ENCODE measurements at regions not wholly inside any gene's neighbourhood (a gene's known extent, or its start where the extent isn't known, plus 50 kb on each side); places are given as distances from the start of the nearest gene placed in this dataset.

DNA sequence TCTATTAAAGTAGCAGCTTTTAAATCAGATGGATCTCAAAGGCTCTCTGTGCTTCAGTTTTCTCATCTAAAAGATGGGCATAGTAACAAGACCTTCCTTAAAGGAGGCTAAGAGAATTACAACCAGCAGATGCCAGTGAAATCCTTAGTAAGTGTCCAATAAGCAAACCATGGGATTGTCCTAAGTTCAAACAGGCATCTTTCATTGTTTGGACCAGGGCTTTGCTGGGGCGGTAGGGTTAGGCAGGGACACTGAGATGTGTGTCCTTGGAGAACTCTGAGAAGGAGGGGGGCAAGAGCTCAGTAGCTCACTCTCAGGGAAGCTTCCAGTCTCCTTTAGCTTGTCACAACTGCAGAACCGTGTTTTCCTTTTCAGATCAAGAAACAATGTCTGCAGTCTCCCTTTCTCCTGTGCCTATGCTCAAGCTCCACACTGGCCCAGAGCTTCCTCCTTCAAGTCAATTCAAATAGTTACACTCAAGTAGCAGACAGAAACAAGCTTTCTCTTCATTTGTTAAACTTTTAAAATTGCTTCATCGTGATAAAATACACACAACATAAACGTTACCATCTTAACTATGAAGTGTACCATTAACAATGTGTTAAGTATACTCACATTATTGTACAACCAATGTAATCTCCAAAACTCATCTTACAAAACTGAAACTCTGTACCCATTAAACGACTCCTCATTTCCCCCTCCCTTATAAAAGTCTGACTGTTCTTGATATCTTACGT, 216.2 kb downstream of the PIK3R1 start:
- H2BK5ac ChIP-seq (ENCODE audit: low read length), result no peak overlapping the region
- H3K18ac ChIP-seq (ENCODE audit: low read length), result no peak overlapping the region
- H3K9ac ChIP-seq (ENCODE audit: low read length), result no peak overlapping the region
- no peaks in the 10 kb centered on the region for H3K79me1 ChIP-seq (ENCODE audit: low read length)
- H2AK5ac ChIP-seq (ENCODE audit: low read length), result no peak overlapping the region
- no peak overlapping the region for H4K8ac ChIP-seq (ENCODE audit: low read depth, low read length)
- no peak overlapping the region for H4K5ac ChIP-seq (ENCODE audit: low read length)
- no peaks in the 10 kb centered on the region for H3K36me3 ChIP-seq (ENCODE audit: control insufficient read depth, insufficient read depth, low read length)
- 100% methylated on average over 3 of the region's 6 CpGs for WGBS (ENCODE audit: extremely low coverage, insufficient coverage, low lambda C conversion rate)
- no peak overlapping the region for H2BK15ac ChIP-seq (replicated peaks; ENCODE audit: low read depth)
- no peak overlapping the region for H3K4me3 ChIP-seq (ENCODE audit: low read length)
- H3K4me2 ChIP-seq (ENCODE audit: low read length), result no peak overlapping the region
- H2BK120ac ChIP-seq (ENCODE audit: low read depth, low read length), result no peak overlapping the region
- H3K4me1 ChIP-seq (ENCODE audit: control insufficient read depth, low read depth, low read length), result no peaks in the 10 kb centered on the region
- no peak overlapping the region for H3K23ac ChIP-seq (ENCODE audit: low read length)
- no peak for DNase-seq
- no peak overlapping the region for H3K56ac ChIP-seq (ENCODE audit: low read length)
- no peaks in the 10 kb centered on the region for H3K79me2 ChIP-seq (ENCODE audit: control insufficient read depth, insufficient read depth, low read length)
- H3K27ac ChIP-seq (ENCODE audit: low read depth, low read length), result no peak overlapping the region
- H3K27me3 ChIP-seq (ENCODE audit: insufficient read depth, low read length, poor library complexity), result no peaks in the 10 kb centered on the region
- no peak overlapping the region for H3K4ac ChIP-seq (ENCODE audit: low read depth, low read length)

- Histone ChIP-seq H3K56ac (ENCODE audit: low read length) (no peak overlapping the region), H2BK5ac (ENCODE audit: low read length) (no peak overlapping the region), H3K4me1 (ENCODE audit: control insufficient read depth, low read depth, low read length) (no peaks in the 10 kb centered on the region), H3K4me3 (ENCODE audit: low read length) (no peak overlapping the region), H4K8ac (ENCODE audit: low read depth, low read length) (no peak overlapping the region), H2BK120ac (ENCODE audit: low read depth, low read length) (no peak overlapping the region), H3K23ac (ENCODE audit: low read length) (no peak overlapping the region), H3K27ac (ENCODE audit: low read depth, low read length) (no peak overlapping the region), H3K9ac (ENCODE audit: low read length) (no peak overlapping the region), H3K4me2 (ENCODE audit: low read length) (no peak overlapping the region), H2BK15ac (replicated peaks; ENCODE audit: low read depth) (no peak overlapping the region), H4K5ac (ENCODE audit: low read length) (no peak overlapping the region), H3K27me3 (ENCODE audit: insufficient read depth, low read length, poor library complexity) (no peaks in the 10 kb centered on the region), H3K36me3 (ENCODE audit: control insufficient read depth, insufficient read depth, low read length) (no peaks in the 10 kb centered on the region), H3K79me1 (ENCODE audit: low read length) (no peaks in the 10 kb centered on the region), H3K4ac (ENCODE audit: low read depth, low read length) (no peak overlapping the region), H3K79me2 (ENCODE audit: control insufficient read depth, insufficient read depth, low read length) (no peaks in the 10 kb centered on the region), H2AK5ac (ENCODE audit: low read length) (no peak overlapping the region), H3K18ac (ENCODE audit: low read length) (no peak overlapping the region)
- DNase-seq, result no peak
- WGBS (ENCODE audit: extremely low coverage, insufficient coverage, low lambda C conversion rate), result no CpG with 5 or more reads among the region's 7 CpGs
Measured at GRCh38 chr5:68432682-68433081, 217.1 kb downstream of the PIK3R1 start.

DNA sequence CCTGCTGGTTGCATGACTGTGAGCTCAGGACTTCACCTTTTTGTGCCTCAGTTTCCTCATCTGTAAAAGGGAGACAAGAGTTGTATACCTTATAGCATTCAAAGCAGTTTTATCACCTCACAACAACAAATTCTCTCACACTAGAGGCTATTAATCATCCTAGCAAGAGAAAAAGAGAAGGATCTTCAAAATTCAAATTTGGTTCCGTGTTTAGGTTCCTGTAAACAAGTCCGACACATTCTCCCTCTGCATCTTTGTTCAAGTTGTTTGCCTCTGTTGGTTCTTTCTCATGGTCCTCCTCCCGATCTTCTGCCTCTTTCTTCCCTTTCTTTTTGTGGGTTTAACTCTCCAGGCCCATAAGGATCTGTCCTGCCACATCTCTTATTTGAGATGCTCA, 218.0 kb downstream of the PIK3R1 start:
- DNase-seq, result no peak
- no peak overlapping the region for H3K4me3 ChIP-seq (ENCODE audit: low read length)
- H3K18ac ChIP-seq (ENCODE audit: low read length), result no peak overlapping the region
- no peak overlapping the region for H3K4me2 ChIP-seq (ENCODE audit: low read length)
- H2BK5ac ChIP-seq (ENCODE audit: low read length), result no peak overlapping the region
- H3K79me2 ChIP-seq (ENCODE audit: control insufficient read depth, insufficient read depth, low read length), result no peaks in the 10 kb centered on the region
- H3K79me1 ChIP-seq (ENCODE audit: low read length), result no peaks in the 10 kb centered on the region
- no peaks in the 10 kb centered on the region for H3K4me1 ChIP-seq (ENCODE audit: control insufficient read depth, low read depth, low read length)
- no peak overlapping the region for H2BK120ac ChIP-seq (ENCODE audit: low read depth, low read length)
- H3K27ac ChIP-seq (ENCODE audit: low read depth, low read length), result no peak overlapping the region
- no peak overlapping the region for H4K8ac ChIP-seq (ENCODE audit: low read depth, low read length)
- no peaks in the 10 kb centered on the region for H3K27me3 ChIP-seq (ENCODE audit: insufficient read depth, low read length, poor library complexity)
- no peak overlapping the region for H3K9ac ChIP-seq (ENCODE audit: low read length)
- H4K5ac ChIP-seq (ENCODE audit: low read length), result no peak overlapping the region
- H2BK15ac ChIP-seq (replicated peaks; ENCODE audit: low read depth), result no peak overlapping the region
- no peak overlapping the region for H3K23ac ChIP-seq (ENCODE audit: low read length)
- no peak overlapping the region for H3K56ac ChIP-seq (ENCODE audit: low read length)
- H3K36me3 ChIP-seq (ENCODE audit: control insufficient read depth, insufficient read depth, low read length), result no peaks in the 10 kb centered on the region
- no CpG with 5 or more reads among the region's 3 CpGs for WGBS (ENCODE audit: extremely low coverage, insufficient coverage, low lambda C conversion rate)
- H2AK5ac ChIP-seq (ENCODE audit: low read length), result no peak overlapping the region
- no peak overlapping the region for H3K4ac ChIP-seq (ENCODE audit: low read depth, low read length)

- Histone ChIP-seq H3K79me1 (ENCODE audit: low read length) (no peaks in the 10 kb centered on the region), H3K56ac (ENCODE audit: low read length) (no peak overlapping the region), H3K79me2 (ENCODE audit: control insufficient read depth, insufficient read depth, low read length) (no peaks in the 10 kb centered on the region), H3K4me1 (ENCODE audit: control insufficient read depth, low read depth, low read length) (no peaks in the 10 kb centered on the region), H2AK5ac (ENCODE audit: low read length) (no peak overlapping the region), H3K4me2 (ENCODE audit: low read length) (no peak overlapping the region), H3K4ac (ENCODE audit: low read depth, low read length) (peak overlapping the region; percentile 17), H3K27me3 (ENCODE audit: insufficient read depth, low read length, poor library complexity) (no peaks in the 10 kb centered on the region), H2BK15ac (replicated peaks; ENCODE audit: low read depth) (no peak overlapping the region), H3K18ac (ENCODE audit: low read length) (no peak overlapping the region), H3K27ac (ENCODE audit: low read depth, low read length) (no peak overlapping the region), H3K36me3 (ENCODE audit: control insufficient read depth, insufficient read depth, low read length) (no peaks in the 10 kb centered on the region), H3K4me3 (ENCODE audit: low read length) (no peak overlapping the region), H2BK120ac (ENCODE audit: low read depth, low read length) (no peak overlapping the region), H4K8ac (ENCODE audit: low read depth, low read length) (no peak overlapping the region), H3K9ac (ENCODE audit: low read length) (no peak overlapping the region), H4K5ac (ENCODE audit: low read length) (no peak overlapping the region), H2BK5ac (ENCODE audit: low read length) (no peak overlapping the region), H3K23ac (ENCODE audit: low read length) (no peak overlapping the region)
- peak; percentile 71 for DNase-seq
- WGBS (ENCODE audit: extremely low coverage, insufficient coverage, low lambda C conversion rate), result no CpG with 5 or more reads among the region's 27 CpGs
Measured at GRCh38 chr5:68433923-68434879, 218.6 kb downstream of the PIK3R1 start.

DNA sequence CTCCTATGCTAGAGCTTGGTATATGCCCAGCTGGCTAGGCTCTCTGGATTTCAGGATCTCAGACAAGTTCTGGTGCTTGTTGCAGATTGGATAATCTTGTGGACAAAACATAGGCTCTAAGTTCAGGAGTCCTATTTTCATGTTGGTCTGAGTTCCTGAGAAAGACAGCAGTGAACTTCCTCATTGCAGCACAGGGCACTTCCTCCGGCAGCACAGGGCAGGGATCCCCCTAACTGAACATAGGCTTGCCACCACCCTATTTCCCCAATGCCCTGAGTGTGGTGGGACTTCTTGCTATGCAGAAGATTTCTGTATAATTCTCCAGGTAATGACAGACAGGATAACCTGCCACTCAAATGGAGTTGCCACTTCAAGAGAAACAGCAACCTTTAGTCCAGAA, 220.1 kb downstream of the PIK3R1 start:
- no peak overlapping the region for H4K5ac ChIP-seq (ENCODE audit: low read length)
- no peak overlapping the region for H2AK5ac ChIP-seq (ENCODE audit: low read length)
- H3K56ac ChIP-seq (ENCODE audit: low read length), result no peak overlapping the region
- no peak overlapping the region for H2BK5ac ChIP-seq (ENCODE audit: low read length)
- H3K79me2 ChIP-seq (ENCODE audit: control insufficient read depth, insufficient read depth, low read length), result no peaks in the 10 kb centered on the region
- no peak overlapping the region for H3K23ac ChIP-seq (ENCODE audit: low read length)
- no peak overlapping the region for H2BK15ac ChIP-seq (replicated peaks; ENCODE audit: low read depth)
- no peak overlapping the region for H4K8ac ChIP-seq (ENCODE audit: low read depth, low read length)
- no peaks in the 10 kb centered on the region for H3K27me3 ChIP-seq (ENCODE audit: insufficient read depth, low read length, poor library complexity)
- H3K4me2 ChIP-seq (ENCODE audit: low read length), result no peak overlapping the region
- no peak overlapping the region for H3K27ac ChIP-seq (ENCODE audit: low read depth, low read length)
- peak overlapping the region; percentile 19 for H3K18ac ChIP-seq (ENCODE audit: low read length)
- no CpG with 5 or more reads among the region's 1 CpG for WGBS (ENCODE audit: extremely low coverage, insufficient coverage, low lambda C conversion rate)
- no peak overlapping the region for H2BK120ac ChIP-seq (ENCODE audit: low read depth, low read length)
- H3K9ac ChIP-seq (ENCODE audit: low read length), result no peak overlapping the region
- DNase-seq, result no peak
- H3K36me3 ChIP-seq (ENCODE audit: control insufficient read depth, insufficient read depth, low read length), result no peaks in the 10 kb centered on the region
- no peak overlapping the region for H3K4me3 ChIP-seq (ENCODE audit: low read length)
- H3K4ac ChIP-seq (ENCODE audit: low read depth, low read length), result no peak overlapping the region
- H3K79me1 ChIP-seq (ENCODE audit: low read length), result no peaks in the 10 kb centered on the region
- no peaks in the 10 kb centered on the region for H3K4me1 ChIP-seq (ENCODE audit: control insufficient read depth, low read depth, low read length)

Measured in mesendoderm (in vitro differentiated cells).